ENCODE measurements at regions not wholly inside any gene's neighbourhood (a gene's known extent, or its start where the extent isn't known, plus 50 kb on each side); places are given as distances from the start of the nearest gene placed in this dataset.

DNA sequence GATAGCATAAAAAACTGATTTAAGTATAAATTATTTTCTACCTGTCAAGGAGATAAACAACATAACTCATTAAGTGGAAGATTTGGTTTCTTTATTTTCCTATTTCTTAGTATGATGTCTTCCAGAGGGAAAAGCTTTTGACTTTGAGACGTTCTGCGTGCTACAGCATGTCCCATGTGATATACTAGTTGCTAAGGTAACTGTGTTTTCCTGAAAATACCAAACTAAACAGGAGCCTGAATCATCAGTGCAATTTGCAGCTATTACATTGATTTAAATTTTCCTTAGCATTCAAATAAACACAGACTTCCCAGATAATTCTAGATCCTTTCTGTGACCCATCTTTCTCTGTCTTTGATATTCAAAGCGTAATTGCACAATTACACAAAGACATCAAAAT, 117.7 kb upstream of the P2RY1 start:
- TF ChIP-seq, protein P1, sequence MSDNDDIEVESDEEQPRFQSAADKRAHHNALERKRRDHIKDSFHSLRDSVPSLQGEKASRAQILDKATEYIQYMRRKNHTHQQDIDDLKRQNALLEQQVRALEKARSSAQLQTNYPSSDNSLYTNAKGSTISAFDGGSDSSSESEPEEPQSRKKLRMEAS (IDR thresholded peaks at IDR 0.05; ENCODE audit: low read depth, low read length), result no peak
- TF ChIP-seq, protein P2, sequence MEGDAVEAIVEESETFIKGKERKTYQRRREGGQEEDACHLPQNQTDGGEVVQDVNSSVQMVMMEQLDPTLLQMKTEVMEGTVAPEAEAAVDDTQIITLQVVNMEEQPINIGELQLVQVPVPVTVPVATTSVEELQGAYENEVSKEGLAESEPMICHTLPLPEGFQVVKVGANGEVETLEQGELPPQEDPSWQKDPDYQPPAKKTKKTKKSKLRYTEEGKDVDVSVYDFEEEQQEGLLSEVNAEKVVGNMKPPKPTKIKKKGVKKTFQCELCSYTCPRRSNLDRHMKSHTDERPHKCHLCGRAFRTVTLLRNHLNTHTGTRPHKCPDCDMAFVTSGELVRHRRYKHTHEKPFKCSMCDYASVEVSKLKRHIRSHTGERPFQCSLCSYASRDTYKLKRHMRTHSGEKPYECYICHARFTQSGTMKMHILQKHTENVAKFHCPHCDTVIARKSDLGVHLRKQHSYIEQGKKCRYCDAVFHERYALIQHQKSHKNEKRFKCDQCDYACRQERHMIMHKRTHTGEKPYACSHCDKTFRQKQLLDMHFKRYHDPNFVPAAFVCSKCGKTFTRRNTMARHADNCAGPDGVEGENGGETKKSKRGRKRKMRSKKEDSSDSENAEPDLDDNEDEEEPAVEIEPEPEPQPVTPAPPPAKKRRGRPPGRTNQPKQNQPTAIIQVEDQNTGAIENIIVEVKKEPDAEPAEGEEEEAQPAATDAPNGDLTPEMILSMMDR (IDR thresholded peaks at IDR 0.05; ENCODE audit: low read depth, low read length), result no peak
- TF ChIP-seq MYC (IDR thresholded peaks at IDR 0.05; ENCODE audit: low read depth, low read length) (no peak), POLR2A (IDR thresholded peaks at IDR 0.05; ENCODE audit: extremely low read depth, insufficient read length) (no peak)
- no peak overlapping the region for H3K4me3 ChIP-seq (ENCODE audit: low read depth, low read length)
- DNase-seq (ENCODE audit: low read depth), result no peak

DNA sequence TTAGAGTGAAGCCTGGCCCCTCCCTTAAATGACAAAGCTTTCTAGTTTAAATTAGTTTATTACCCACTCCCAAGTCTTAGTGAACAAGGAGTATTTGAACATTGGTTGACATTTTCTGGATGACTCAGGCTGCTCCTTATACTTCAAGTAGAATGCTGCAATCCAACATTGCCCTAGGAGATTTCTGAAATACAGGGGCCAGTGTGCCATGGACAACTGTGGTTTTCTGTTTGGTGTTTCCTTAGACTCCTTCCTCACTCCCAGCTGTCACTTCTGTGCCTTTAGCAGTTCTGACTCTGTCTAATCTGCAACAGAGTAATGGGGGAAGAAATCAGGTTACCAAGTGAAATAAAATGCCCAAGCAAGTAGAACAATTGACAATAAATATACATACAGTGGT, 116.1 kb upstream of the P2RY1 start:
- TF ChIP-seq, protein P2 (IDR thresholded peaks at IDR 0.05; ENCODE audit: low read depth, low read length), result no peak
- H3K4me3 ChIP-seq (ENCODE audit: low read depth, low read length), result no peak overlapping the region
- DNase-seq (ENCODE audit: low read depth), result peak; percentile 9

DNA sequence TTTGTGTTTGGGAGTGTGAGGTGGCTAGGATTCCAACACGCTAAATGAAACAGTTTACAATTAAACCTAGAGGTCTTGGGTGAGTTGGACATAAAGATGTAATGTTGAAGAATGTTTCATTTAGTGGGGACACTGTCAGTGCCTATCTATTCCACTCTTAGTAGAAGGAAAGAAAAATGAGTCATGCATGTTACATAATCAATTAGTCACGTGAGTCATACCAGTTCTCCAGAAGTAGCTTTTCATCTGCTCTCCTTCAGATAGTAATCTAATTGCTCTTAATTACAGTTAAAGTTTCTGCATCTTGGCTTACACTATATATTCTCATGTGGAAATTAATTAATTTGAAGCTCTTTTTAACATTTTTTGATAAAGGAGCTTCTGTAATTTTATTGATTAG, 115.7 kb upstream of the P2RY1 start:
- no peak overlapping the region for H3K4me3 ChIP-seq (ENCODE audit: low read depth, low read length)
- TF ChIP-seq, protein P1 (IDR thresholded peaks at IDR 0.05; ENCODE audit: low read depth, low read length), result peak; percentile 50
- TF ChIP-seq, protein P2 (IDR thresholded peaks at IDR 0.05; ENCODE audit: low read depth, low read length), result no peak
- DNase-seq (ENCODE audit: low read depth), result peak; percentile 74

DNA sequence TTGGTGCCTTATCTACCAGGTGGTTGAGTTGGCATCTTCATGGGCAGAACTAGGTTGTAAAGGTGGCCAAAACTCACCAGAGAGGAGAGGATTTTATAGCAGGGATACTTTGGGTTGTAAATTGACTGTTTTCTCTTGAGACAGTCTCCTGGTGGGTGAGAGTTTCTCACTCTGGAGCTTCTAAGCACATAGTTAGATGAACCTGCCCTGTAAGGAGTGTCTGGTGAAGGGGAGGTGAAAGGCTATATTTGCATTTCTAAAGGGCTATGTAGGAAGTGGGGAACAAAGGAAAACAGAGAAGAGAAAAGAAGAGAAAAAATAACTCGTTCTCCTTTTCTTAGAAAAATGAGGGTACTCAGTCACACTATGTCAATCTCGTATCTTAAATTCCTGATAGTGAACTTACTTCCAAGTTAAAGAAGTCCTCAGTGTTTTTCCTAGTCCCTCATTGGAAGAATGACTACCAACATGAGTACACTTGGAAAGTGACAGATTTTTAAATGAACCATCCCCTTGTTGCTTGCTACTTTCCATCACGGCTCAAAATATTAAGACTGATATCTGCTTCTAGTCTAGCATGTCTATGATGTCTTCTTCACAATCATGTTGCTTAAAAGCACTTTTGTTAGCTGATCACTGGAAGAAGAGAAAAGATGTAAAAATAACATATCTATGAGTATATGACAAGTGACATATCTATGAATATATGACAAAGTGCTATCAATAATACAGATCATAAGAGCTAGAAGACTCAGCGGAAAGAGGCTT, 113.8 kb upstream of the P2RY1 start:
- H3K4me3 ChIP-seq (ENCODE audit: low read depth, low read length), result no peak overlapping the region
- no peak for DNase-seq (ENCODE audit: low read depth)
- TF ChIP-seq, protein P1 (IDR thresholded peaks at IDR 0.05; ENCODE audit: low read depth, low read length), result no peak
- TF ChIP-seq POLR2A (IDR thresholded peaks at IDR 0.05; ENCODE audit: extremely low read depth, insufficient read length) (no peak), MYC (IDR thresholded peaks at IDR 0.05; ENCODE audit: low read depth, low read length) (no peak)
- TF ChIP-seq, protein P2 (IDR thresholded peaks at IDR 0.05; ENCODE audit: low read depth, low read length), result no peak

DNA sequence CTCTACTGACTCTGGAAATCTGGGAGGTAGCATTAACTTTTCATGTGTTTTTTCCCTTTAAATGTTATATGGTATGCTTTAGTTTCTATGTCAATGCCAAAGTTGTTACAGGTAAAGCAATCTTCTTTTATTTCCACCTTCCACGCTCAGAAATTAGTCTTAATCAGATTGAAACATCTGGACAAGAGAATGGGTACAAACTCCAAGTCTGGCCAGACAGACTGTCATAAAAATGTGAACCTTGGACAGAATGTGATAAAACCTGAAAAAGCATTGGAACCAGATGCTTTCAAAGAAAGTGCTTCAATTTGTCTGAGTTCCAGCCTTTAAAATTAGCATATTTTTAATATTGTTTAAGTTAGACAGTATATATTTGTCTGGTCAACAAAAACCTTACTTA, 110.7 kb upstream of the P2RY1 start:
- DNase-seq (ENCODE audit: low read depth), result no peak
- TF ChIP-seq, protein P2 (IDR thresholded peaks at IDR 0.05; ENCODE audit: low read depth, low read length), result no peak
- TF ChIP-seq MYC (IDR thresholded peaks at IDR 0.05; ENCODE audit: low read depth, low read length), result no peak
- TF ChIP-seq, protein P1 (IDR thresholded peaks at IDR 0.05; ENCODE audit: low read depth, low read length), result no peak
- TF ChIP-seq POLR2A (IDR thresholded peaks at IDR 0.05; ENCODE audit: extremely low read depth, insufficient read length), result no peak
- H3K4me3 ChIP-seq (ENCODE audit: low read depth, low read length), result no peak overlapping the region

All from NB4 (cell line).